H1 (cell line): ENCODE measurements at regions not wholly inside any gene's neighbourhood (a gene's known extent, or its start where the extent isn't known, plus 50 kb on each side); places are given as distances from the start of the nearest gene placed in this dataset.

Experiments used
- ASH2L ChIP-seq: fragments of 200-600, 300-600 bp; sonication (generic); IDR thresholded peaks from one replicate; pipeline ENCODE4 v1.7.1; 2017; ENCODE audit warnings: low read length
- CBX5 ChIP-seq: fragments of 300-800, 300-1000 bp; sonication (generic); IDR thresholded peaks from 2 replicates; pipeline ENCODE4 v1.7.1; 2016; ENCODE audit warnings: antibody characterized with exemption, low read length, low read depth
- CHD1 ChIP-seq: IDR thresholded peaks from 2 replicates; pipeline ENCODE4 v1.6.1; 2012; ENCODE audit warnings: low read depth, low read length, improper control_type of control experiment
- CHD2 ChIP-seq: IDR thresholded peaks from 2 replicates; pipeline ENCODE4 v1.6.1; 2012; ENCODE audit warnings: low read length, improper control_type of control experiment
- EZH2 ChIP-seq: fragments of 200-600 bp; sonication (generic); IDR thresholded peaks from 2 replicates; pipeline ENCODE4 v1.7.1; 2012; ENCODE audit warnings: low read depth, mild to moderate bottlenecking, moderate library complexity, low read length, inconsistent platforms; ENCODE audit not compliant: severe bottlenecking
- GTF2F1 ChIP-seq: IDR thresholded peaks from 2 replicates; pipeline ENCODE4 v1.6.1; 2012; ENCODE audit warnings: low read depth, low read length, improper control_type of control experiment, borderline replicate concordance
- HDAC6 ChIP-seq: IDR thresholded peaks from one replicate; pipeline ENCODE4 v1.7.1; 2012; ENCODE audit warnings: low read depth, mild to moderate bottlenecking, inconsistent platforms, low read length, moderate library complexity
- JUND ChIP-seq: IDR thresholded peaks from 2 replicates; pipeline ENCODE4 v1.6.1; 2011; ENCODE audit warnings: mild to moderate bottlenecking, improper control_type of control experiment, low read length
- KDM4A ChIP-seq: IDR thresholded peaks from one replicate; pipeline ENCODE4 v1.7.1; 2012; ENCODE audit warnings: low read depth, mild to moderate bottlenecking, moderate library complexity, low read length, inconsistent platforms; ENCODE audit not compliant: severe bottlenecking
- MAFK ChIP-seq: IDR thresholded peaks from 2 replicates; pipeline ENCODE4 v1.6.1; 2012; ENCODE audit warnings: low read depth, mild to moderate bottlenecking, improper control_type of control experiment, low read length
- MAX ChIP-seq: IDR thresholded peaks from 2 replicates; pipeline ENCODE4 v1.6.1; 2012; ENCODE audit warnings: inconsistent platforms
- NANOG ChIP-seq: IDR thresholded peaks from 2 replicates; pipeline ENCODE4 v1.6.1; 2011; ENCODE audit warnings: low read length, low read depth, mild to moderate bottlenecking, inconsistent platforms; ENCODE audit not compliant: insufficient read depth, poor library complexity, severe bottlenecking
- NRF1 ChIP-seq: IDR thresholded peaks from 2 replicates; pipeline ENCODE4 v1.6.1; 2011; ENCODE audit warnings: mild to moderate bottlenecking, low read depth, low read length, improper control_type of control experiment
- PHF8 ChIP-seq: fragments of 200-600 bp; sonication (generic); conservative IDR thresholded peaks from 2 replicates; pipeline ENCODE4 v1.7.1; 2012; ENCODE audit warnings: low read depth, mild to moderate bottlenecking, inconsistent platforms, low read length, moderate library complexity
- POLR2A ChIP-seq, 2 experiments: IDR thresholded peaks; 1 replicate in 1 of 2; 2 replicates in 1 of 2; pipeline ENCODE4 v1.6.1; 2011; ENCODE audit warnings: low read depth in 2 of 2, low read length in 2 of 2, mild to moderate bottlenecking in 2 of 2; ENCODE audit errors: control extremely low read depth in 1 of 2
- POU5F1 ChIP-seq: IDR thresholded peaks from 2 replicates; pipeline ENCODE4 v1.6.1; 2011; ENCODE audit warnings: low read depth, mild to moderate bottlenecking, low read length, moderate library complexity
- RAD21 ChIP-seq, 2 experiments: IDR thresholded peaks in 1 of 2; conservative IDR thresholded peaks in 1 of 2; 2 replicates each; pipeline ENCODE4 v1.6.1; 2011; ENCODE audit warnings: low read depth in 2 of 2, low read length in 2 of 2, improper control_type of control experiment in 1 of 2, inconsistent platforms in 1 of 2, mild to moderate bottlenecking in 1 of 2, moderate library complexity in 1 of 2
- SAP30 ChIP-seq: fragments of 300-600 bp; sonication (generic); IDR thresholded peaks from 2 replicates; pipeline ENCODE4 v1.7.1; 2012; ENCODE audit warnings: low read length, moderate library complexity, mild to moderate bottlenecking, inconsistent platforms; ENCODE audit not compliant: insufficient read depth, insufficient replicate concordance
- SIN3A ChIP-seq, 2 experiments: IDR thresholded peaks in 1 of 2; conservative IDR thresholded peaks in 1 of 2; 2 replicates each; pipeline ENCODE4 v1.6.1; 2011 to 2012; ENCODE audit warnings: low read length in 2 of 2, improper control_type of control experiment in 1 of 2, low read depth in 1 of 2, mild to moderate bottlenecking in 1 of 2
- SIRT6 ChIP-seq: IDR thresholded peaks from one replicate; pipeline ENCODE4 v1.7.1; 2012; ENCODE audit warnings: low read length, inconsistent platforms
- SIX5 ChIP-seq: IDR thresholded peaks from 2 replicates; pipeline ENCODE4 v1.6.1; 2011; ENCODE audit warnings: mild to moderate bottlenecking, low read depth, low read length
- SP4 ChIP-seq: IDR thresholded peaks from 2 replicates; pipeline ENCODE4 v1.6.1; 2012; ENCODE audit warnings: low read length, inconsistent platforms
- TBP ChIP-seq: IDR thresholded peaks from 2 replicates; pipeline ENCODE4 v1.6.1; 2011; ENCODE audit warnings: low read depth, low read length, improper control_type of control experiment
- TEAD4 ChIP-seq: IDR thresholded peaks from 2 replicates; pipeline ENCODE4 v1.6.1; 2012; ENCODE audit warnings: low read depth, low read length, inconsistent platforms, mixed read lengths
- YY1 ChIP-seq: IDR thresholded peaks from 2 replicates; pipeline ENCODE4 v1.6.1; 2011; ENCODE audit warnings: low read depth, mild to moderate bottlenecking, low read length

- TF ChIP-seq YY1 = no peak
- TF ChIP-seq MAFK = no peak
- TF ChIP-seq TBP = no peak
- TF ChIP-seq NRF1 = no peak
- peak; percentile 56 to 62 for TF ChIP-seq RAD21 (IDR thresholded peaks at IDR 0.05 in 1 of 2, conservative IDR thresholded peaks at IDR 0.05 in 1 of 2; ENCODE audit: low read depth in 2 of 2, low read length in 2 of 2)
- TF ChIP-seq GTF2F1 = no peak
- peak; percentile 75 for TF ChIP-seq MAX
- TF ChIP-seq POU5F1 = no peak
- TF ChIP-seq SP4 = no peak
- no peak for TF ChIP-seq NANOG
- TF ChIP-seq EZH2 = no peak
- no peak for TF ChIP-seq TEAD4
- TF ChIP-seq HDAC6 = no peak
- no peak for TF ChIP-seq SIRT6
- no peak for TF ChIP-seq POLR2A (IDR thresholded peaks at IDR 0.05; ENCODE audit: control extremely low read depth in 1 of 2, low read depth in 2 of 2, low read length in 2 of 2)
- TF ChIP-seq PHF8 = no peak
- no peak for TF ChIP-seq ASH2L
- TF ChIP-seq SAP30 = no peak
- no peak for TF ChIP-seq SIX5
- no peak for TF ChIP-seq JUND
- TF ChIP-seq CHD2 = no peak
- TF ChIP-seq CHD1 = no peak
- TF ChIP-seq SIN3A (conservative IDR thresholded peaks at IDR 0.05 in 1 of 2, IDR thresholded peaks at IDR 0.05 in 1 of 2; ENCODE audit: low read depth in 1 of 2, low read length in 2 of 2) = no peak
- TF ChIP-seq KDM4A = no peak
- TF ChIP-seq CBX5 = no peak
Observed at GRCh38 chr6:117167520-117168271, 97.7 kb upstream of the VGLL2 start (continued).
